ENCODE measurements at regions not wholly inside any gene's neighbourhood (a gene's known extent, or its start where the extent isn't known, plus 50 kb on each side); places are given as distances from the start of the nearest gene placed in this dataset.
"Not testable (repeated sequence)": the region's sequence is repeated elsewhere in the genome, so short reads cannot be mapped to it uniquely, and the experiment has no call there.

- Histone ChIP-seq H3K9me3 (no peaks in the 10 kb centered on the region), H3K27me3 (no peaks in the 10 kb centered on the region), H3K27ac (no peak overlapping the region), H3K36me3 (no peaks in the 10 kb centered on the region), H3K4me3 (no peak overlapping the region), H3K4me1 (no peaks in the 10 kb centered on the region)
- TF ChIP-seq, protein P1, sequence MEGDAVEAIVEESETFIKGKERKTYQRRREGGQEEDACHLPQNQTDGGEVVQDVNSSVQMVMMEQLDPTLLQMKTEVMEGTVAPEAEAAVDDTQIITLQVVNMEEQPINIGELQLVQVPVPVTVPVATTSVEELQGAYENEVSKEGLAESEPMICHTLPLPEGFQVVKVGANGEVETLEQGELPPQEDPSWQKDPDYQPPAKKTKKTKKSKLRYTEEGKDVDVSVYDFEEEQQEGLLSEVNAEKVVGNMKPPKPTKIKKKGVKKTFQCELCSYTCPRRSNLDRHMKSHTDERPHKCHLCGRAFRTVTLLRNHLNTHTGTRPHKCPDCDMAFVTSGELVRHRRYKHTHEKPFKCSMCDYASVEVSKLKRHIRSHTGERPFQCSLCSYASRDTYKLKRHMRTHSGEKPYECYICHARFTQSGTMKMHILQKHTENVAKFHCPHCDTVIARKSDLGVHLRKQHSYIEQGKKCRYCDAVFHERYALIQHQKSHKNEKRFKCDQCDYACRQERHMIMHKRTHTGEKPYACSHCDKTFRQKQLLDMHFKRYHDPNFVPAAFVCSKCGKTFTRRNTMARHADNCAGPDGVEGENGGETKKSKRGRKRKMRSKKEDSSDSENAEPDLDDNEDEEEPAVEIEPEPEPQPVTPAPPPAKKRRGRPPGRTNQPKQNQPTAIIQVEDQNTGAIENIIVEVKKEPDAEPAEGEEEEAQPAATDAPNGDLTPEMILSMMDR (IDR thresholded peaks at IDR 0.05), result no peak
- TF ChIP-seq POLR2A (IDR thresholded peaks at IDR 0.05), result no peak
- intact Hi-C loops (cut with DNase I; ENCODE audit: low total_unique reads), result no loop called here
- no peak for DNase-seq
Observed at GRCh38 chr5:19235101-19235584, 752.9 kb downstream of the CDH18 start.

DNA sequence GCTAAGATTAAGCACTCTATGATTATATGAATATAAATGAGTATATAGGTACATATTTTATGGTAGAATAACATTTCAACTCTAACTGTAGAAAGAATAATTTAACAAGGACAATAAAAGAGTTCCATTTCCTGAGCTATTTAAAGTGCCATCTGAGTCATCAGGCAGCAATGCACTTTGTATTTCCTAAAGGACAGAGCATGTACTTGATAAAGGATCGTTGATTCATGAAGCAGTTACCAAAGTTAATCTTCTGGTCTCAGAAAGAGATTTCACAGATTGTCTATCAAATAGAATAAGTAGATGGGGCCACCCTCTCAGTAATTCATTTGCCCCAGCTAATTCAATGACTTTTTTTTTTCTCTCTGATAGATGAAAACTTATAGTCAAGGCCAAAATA is 747.8 kb downstream of the CDH18 start:
- no peak overlapping the region for H3K27ac ChIP-seq
- no peak overlapping the region for H3K4me3 ChIP-seq
- DNase-seq, result no peak
- TF ChIP-seq, protein P1 (IDR thresholded peaks at IDR 0.05), result no peak
- no peak for TF ChIP-seq POLR2A (IDR thresholded peaks at IDR 0.05)
- intact Hi-C loops (cut with DNase I; ENCODE audit: low total_unique reads), result no loop called here
- H3K9me3 ChIP-seq, result no peaks in the 10 kb centered on the region
- no peaks in the 10 kb centered on the region for H3K27me3 ChIP-seq
- H3K36me3 ChIP-seq, result no peaks in the 10 kb centered on the region
- H3K4me1 ChIP-seq, result no peaks in the 10 kb centered on the region

DNA sequence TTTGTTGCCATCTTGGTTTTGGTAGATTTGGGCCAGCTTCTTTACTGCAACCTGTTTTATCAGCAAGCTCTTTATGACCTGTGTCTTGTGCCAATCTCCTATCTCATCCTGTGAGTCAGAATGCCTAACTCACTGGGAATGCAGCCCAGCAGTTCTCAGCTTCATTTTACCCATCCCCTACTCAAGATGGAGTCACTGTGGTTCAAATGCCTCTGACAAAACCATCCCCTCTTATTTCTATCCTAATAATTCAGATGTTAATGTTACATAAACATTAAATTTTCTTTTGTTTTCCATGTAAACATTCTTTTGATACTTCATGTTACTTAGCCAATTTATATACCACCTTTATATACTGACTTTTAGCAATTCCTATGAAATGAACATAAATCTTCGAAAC is 746.3 kb downstream of the CDH18 start:
- DNase-seq, result no peak
- TF ChIP-seq, protein P1 (IDR thresholded peaks at IDR 0.05), result no peak
- no peak for TF ChIP-seq POLR2A (IDR thresholded peaks at IDR 0.05)
- Histone ChIP-seq H3K36me3 (no peaks in the 10 kb centered on the region), H3K4me3 (no peak overlapping the region), H3K4me1 (no peaks in the 10 kb centered on the region), H3K27me3 (no peaks in the 10 kb centered on the region), H3K27ac (no peak overlapping the region), H3K9me3 (no peaks in the 10 kb centered on the region)
- intact Hi-C loops (cut with DNase I; ENCODE audit: low total_unique reads), result no loop called here

GRCh38 chr5:19246191-19246590 is 741.8 kb downstream of the CDH18 start:
- DNase-seq; H3K27me3 ChIP-seq; H3K9me3 ChIP-seq; H3K36me3 ChIP-seq; H3K4me3 ChIP-seq; H3K4me1 ChIP-seq; H3K27ac ChIP-seq; intact Hi-C loops (cut with DNase I; ENCODE audit: low total_unique reads): not testable (repeated sequence)

- Histone ChIP-seq H3K36me3 (no peaks in the 10 kb centered on the region), H3K4me1 (no peaks in the 10 kb centered on the region), H3K27me3 (no peaks in the 10 kb centered on the region), H3K4me3 (no peak overlapping the region), H3K9me3 (no peaks in the 10 kb centered on the region), H3K27ac (no peak overlapping the region)
- intact Hi-C loops (cut with DNase I; ENCODE audit: low total_unique reads), result no loop called here
- TF ChIP-seq, protein P1 (IDR thresholded peaks at IDR 0.05), result no peak
- no peak for TF ChIP-seq POLR2A (IDR thresholded peaks at IDR 0.05)
- DNase-seq, result no peak
Observed at GRCh38 chr5:19247302-19247701, 740.7 kb downstream of the CDH18 start.

- no peak for DNase-seq
- no peaks in the 10 kb centered on the region for H3K4me1 ChIP-seq
- no peaks in the 10 kb centered on the region for H3K27me3 ChIP-seq
- no peak overlapping the region for H3K4me3 ChIP-seq
- H3K9me3 ChIP-seq, result no peaks in the 10 kb centered on the region
- no peaks in the 10 kb centered on the region for H3K36me3 ChIP-seq
- intact Hi-C loops (cut with DNase I; ENCODE audit: low total_unique reads), result no loop called here
- TF ChIP-seq, protein P1 (IDR thresholded peaks at IDR 0.05), result no peak
- no peak for TF ChIP-seq POLR2A (IDR thresholded peaks at IDR 0.05)
- H3K27ac ChIP-seq, result no peak overlapping the region
Observed at GRCh38 chr5:19256036-19256435, 732.0 kb downstream of the CDH18 start.

Data from uterus (tissue), 3 donors.